HG03108 (cell line): ENCODE measurements at regions not wholly inside any gene's neighbourhood (a gene's known extent, or its start where the extent isn't known, plus 50 kb on each side); places are given as distances from the start of the nearest gene placed in this dataset.
A peak's percentile ranks its signal among the peaks of the same experiment; 100 is the strongest.

ENCODE experiments used
- ATAC-seq: cut with Tn5 transposase; IDR thresholded peaks from one replicate; pipeline ENCODE4 v1.9.1; 2021; ENCODE audit warnings: moderate library complexity; ENCODE audit not compliant: unreplicated experiment

GRCh38 chr10:124305131-124305530 is 113.6 kb downstream of the OAT start:
- ATAC-seq = no peak

- ATAC-seq = no peak
These were observed 114.9 kb downstream of the OAT start for GRCh38 chr10:124303662-124304418.

GRCh38 chr10:124302951-124303505 is 115.7 kb downstream of the OAT start:
- ATAC-seq = no peak

DNA sequence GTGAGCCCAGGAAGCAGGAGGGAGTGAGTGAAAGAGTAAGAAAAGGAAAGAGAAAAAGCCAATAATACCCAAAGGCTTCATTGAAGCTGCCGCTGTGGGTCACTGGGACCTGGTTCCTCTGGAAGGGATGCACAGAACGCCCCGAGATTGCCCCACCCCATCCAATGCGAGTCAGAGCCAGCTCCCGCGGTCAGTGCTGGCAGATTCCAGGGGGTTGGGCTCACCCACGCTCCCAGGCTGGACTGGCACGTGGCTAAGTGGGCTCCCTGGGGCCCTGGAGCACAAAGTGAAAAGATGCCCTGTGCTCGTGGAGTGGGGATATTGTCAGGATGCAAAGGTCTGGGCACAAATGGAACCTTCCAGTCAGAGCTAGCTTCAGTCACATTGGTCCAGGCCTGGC is 117.0 kb downstream of the OAT start:
- no peak for ATAC-seq

- no peak for ATAC-seq
These were observed 118.0 kb downstream of the OAT start for GRCh38 chr10:124300735-124301134.

DNA sequence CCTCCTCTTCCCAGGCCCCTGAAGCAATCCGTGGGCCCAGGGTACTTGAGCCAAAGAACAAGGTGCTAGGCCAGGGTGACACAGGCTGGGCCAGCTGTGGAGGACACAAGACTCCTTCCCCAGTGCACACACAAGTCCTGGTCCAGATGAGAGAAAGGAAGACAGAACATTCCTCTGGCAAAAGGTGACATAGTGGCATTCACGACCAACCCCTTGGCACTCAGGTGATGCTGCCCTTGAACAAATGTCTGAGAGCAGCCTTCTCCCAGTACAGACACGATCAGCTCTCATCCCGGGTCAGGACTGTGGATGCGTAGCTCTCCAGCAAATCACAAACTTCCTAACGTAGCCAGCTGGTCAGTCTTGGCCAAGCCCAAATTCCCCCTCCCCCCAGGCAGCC is 118.5 kb downstream of the OAT start:
- ATAC-seq = no peak

- ATAC-seq = no peak
These were observed 119.0 kb downstream of the OAT start for GRCh38 chr10:124299696-124300095.

DNA sequence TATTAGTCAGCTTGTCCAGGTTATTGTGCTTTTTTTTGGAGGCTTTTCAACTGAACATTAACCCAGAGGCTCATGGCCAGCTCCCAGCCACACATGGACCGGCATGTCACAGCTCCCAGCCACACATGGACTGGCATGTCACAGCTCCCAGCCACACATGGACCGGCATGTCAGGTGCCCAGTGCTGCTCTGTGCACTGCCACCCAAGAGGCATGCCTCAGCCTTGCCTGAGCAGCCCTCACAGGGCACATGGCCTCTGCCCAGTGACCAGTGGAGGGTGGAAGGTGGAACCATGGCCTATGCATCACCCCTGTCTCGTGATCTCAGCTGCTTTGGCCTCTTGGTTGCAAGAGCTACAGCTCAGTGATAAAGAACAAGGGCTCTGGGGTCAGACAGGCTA is 119.8 kb downstream of the OAT start:
- ATAC-seq = no peak

GRCh38 chr10:124296813-124297788 is 121.6 kb downstream of the OAT start:
- ATAC-seq = no peak

- no peak for ATAC-seq
These were observed 122.5 kb downstream of the OAT start for GRCh38 chr10:124296121-124296812.

DNA sequence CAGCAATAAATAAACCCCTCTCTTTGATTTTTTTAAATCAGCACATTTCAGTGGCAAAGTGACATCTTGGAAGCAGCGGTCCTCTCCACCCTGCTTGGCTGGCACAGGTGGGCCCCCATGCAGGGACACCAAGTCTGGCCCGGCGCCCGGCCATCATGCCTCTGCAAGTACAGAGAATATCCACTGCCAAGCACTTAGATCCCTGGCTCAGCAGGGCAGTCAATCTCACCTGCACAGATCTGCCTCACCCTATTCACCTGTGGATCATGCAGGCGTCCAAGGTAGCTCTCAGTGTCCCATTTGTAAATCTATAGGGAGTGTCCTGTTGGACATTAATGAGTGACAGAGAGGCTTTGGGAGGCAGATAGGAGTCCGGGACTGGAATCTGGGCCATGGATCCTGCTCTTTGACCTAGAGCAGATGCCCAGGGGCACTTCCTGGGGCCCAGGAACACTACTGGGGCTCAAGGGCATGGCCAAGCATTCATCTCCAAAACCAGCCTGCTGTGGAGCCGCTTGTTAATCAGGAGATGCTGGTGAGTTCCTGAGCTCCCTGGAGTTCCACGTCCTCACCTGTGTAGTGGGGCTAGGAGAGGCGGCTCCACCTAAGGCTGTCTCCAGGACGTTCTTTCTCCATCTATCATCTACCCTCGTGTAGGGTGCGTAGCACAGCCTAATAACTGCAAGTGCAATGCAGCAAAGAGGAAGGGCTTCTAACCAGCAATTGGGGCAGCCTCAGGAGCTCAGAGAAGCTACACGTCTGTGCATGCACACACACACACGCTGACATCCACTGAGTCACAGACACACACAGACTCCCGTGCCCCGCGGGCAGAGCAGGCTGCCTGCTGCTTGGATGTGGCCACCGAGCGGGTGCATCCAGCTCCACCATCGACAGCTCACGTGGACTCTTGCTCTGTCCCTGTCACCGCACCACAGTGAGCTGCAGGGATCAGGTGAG is 123.6 kb downstream of the OAT start:
- ATAC-seq = no peak

DNA sequence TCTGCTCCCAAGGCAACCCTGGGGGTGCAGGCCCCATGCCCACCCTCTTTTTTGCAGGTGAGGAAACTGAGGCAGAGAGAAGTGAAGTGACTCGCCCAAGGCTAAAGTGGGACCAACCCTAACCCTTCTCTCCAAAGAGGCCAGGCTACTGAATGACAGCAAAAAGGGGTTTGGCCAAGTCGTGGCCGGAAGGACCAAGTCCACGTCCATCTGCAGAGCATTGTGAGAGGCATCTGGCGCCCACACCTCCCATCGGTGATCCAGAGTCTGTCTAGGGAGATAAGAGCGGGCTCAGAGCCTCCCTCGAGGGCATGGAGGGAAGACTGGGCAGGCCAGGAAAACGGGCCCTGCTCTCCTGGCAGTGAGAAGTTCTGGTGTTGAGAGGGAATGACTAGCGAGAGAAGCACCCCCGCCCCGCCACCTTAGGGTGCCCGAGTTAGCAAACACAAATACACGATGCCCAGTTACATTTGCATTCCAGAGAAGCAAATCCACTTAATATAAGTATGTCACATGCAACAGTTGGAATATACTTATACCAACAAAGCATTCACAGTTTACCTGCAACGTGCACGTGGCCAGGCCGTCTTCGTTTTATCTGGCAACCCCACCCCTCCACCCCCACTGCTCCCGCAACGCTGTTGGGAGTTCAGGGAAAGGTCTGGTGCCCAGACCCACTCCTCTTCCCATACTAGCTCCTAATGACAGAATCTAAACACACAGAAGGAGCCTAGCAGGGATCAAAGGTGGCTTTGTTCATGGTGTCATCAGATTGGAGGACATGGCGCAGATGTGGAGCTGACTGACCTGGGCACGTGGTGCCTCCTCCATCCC is 124.9 kb downstream of the OAT start:
- no peak for ATAC-seq

DNA sequence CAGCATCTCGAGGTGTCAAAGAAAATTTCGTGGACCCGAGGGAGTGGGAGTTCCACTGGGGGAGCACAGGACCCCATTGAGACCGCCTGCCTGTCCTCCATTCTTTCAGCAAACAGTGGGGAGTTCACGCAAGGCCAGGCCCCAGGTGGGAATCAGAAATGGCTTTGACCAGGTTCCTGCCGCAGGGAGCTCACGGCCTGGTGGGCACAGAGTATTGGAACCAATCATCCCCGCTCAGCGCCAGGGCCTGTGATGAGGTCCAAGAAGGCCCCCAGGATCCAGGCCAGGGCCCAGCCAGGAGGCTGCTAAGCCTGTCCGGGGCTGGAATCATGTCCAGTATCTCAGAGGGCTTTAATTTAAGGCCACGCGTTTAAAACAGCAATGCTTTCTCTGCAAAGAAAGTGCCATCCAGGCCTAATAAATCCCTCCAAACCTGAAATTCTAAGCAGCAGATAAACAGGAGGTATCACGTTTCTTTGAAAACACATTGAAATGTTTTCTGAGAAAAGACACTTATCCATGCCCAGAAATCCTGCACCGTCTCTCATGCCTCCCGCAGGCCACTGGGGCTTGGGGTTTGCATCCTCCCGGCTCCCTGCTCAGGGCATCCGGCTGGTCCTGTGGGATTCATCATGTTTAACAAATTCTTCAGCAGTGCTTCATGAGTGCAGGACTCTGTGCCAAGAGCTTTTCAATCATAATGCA is 125.7 kb downstream of the OAT start:
- ATAC-seq = no peak

DNA sequence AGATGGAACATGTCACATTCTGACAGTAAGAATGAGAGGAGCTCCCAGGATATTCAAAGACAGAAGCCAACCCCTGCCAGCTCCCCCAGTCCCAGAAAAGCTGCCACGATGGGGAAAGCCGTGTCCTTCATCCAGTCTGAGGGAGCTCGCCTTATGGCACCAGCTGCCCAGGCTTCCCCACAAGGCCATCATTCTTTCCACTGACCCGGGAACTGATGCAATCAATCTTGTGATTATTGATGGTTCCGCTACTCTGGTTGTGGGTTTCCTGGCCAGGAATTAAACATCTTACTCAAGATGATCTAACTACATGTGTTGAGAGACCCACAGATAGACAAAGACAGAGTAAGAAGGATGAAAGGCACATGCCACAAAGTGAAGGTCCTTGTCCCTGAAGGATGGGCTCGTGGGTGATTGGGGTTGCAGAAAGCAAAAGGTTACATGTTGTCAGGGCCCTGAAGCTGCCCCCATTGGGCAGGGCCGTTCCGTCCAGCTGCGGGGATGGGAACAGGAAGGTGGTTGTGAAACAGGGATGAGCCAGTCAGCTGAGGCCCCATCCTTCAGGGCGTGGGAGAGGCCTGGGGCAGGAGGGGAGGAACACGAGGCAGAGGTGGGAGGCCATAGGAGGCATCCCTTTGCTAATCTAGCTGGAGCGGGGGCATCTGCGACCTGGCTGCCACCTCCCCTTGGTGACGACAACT is 127.6 kb downstream of the OAT start:
- ATAC-seq = no peak

GRCh38 chr10:124289851-124290795 is 128.6 kb downstream of the OAT start:
- ATAC-seq = peak; percentile 43

GRCh38 chr10:124288928-124289850 is 129.5 kb downstream of the OAT start:
- no peak for ATAC-seq
